ENCODE measurements at regions not wholly inside any gene's neighbourhood (a gene's known extent, or its start where the extent isn't known, plus 50 kb on each side); places are given as distances from the start of the nearest gene placed in this dataset.

- H4K20me1 ChIP-seq (ENCODE audit: insufficient read depth, low read length): no peaks in the 10 kb centered on the region
- H3K4me2 ChIP-seq (ENCODE audit: low read depth, low read length): no peak overlapping the region
- ChIA-PET POLR2A (no interaction called here), CTCF (ENCODE audit: low intra/inter-chr PET ratio, low total read pairs) (no interaction called here)
- ATAC-seq: no peak
- H2AFZ ChIP-seq (ENCODE audit: low read length): no peak overlapping the region
- H3K36me3 ChIP-seq (replicated peaks in 1 of 2; ENCODE audit: control insufficient read depth in 1 of 2, insufficient read depth in 2 of 2, low read length in 2 of 2): no peaks in the 10 kb centered on the region
- H3K4me3 ChIP-seq (replicated peaks in 1 of 3; ENCODE audit: insufficient read depth in 1 of 3, low read depth in 2 of 3, low read length in 3 of 3): no peak overlapping the region
- in situ Hi-C loops (cut with HindIII; ENCODE audit: extremely low pct_ligation_motif_present, low pct_unique_long_range_greater_than_20kb): no loop called here
- no peak overlapping the region for H3K27ac ChIP-seq (ENCODE audit: extremely low read length, insufficient read depth, low read length)
- DNase-seq (ENCODE audit: low spot score): no peak
- no peaks in the 10 kb centered on the region for H3K27me3 ChIP-seq (ENCODE audit: control insufficient read depth in 1 of 2, insufficient read depth in 2 of 2, low read length in 2 of 2)
- H3K9me3 ChIP-seq (ENCODE audit: low read length): peaks cover 58% of the 10 kb centered on the region; the same call in 1 of the 2 replicates
- intact Hi-C loops (cut with micrococcal nuclease; ENCODE audit: unreplicated experiment): no loop called here
- H3K4me1 ChIP-seq (ENCODE audit: insufficient read depth, low read length): no peaks in the 10 kb centered on the region
- TF ChIP-seq ZNF709 (CRISPR knock-in tag; IDR thresholded peaks at IDR 0.05): no peak
- no peak for TF ChIP-seq JARID2 (CRISPR knock-in tag; IDR thresholded peaks at IDR 0.05; ENCODE audit: insufficient replicate concordance)
- TF ChIP-seq PHF21A (CRISPR knock-in tag; IDR thresholded peaks at IDR 0.05): no peak
- TF ChIP-seq HNF4G (IDR thresholded peaks at IDR 0.05; ENCODE audit: borderline replicate concordance, low read depth, low read length): no peak
- no peak for TF ChIP-seq HNF4G (CRISPR knock-in tag; IDR thresholded peaks at IDR 0.05; ENCODE audit: borderline replicate concordance, low read depth)
- TF ChIP-seq PBX3 (CRISPR knock-in tag; IDR thresholded peaks at IDR 0.05; ENCODE audit: borderline replicate concordance): no peak
- no peak for TF ChIP-seq SATB2 (CRISPR knock-in tag; IDR thresholded peaks at IDR 0.05)
- no peak for TF ChIP-seq KDM1A (CRISPR knock-in tag; IDR thresholded peaks at IDR 0.05)
- no peak for TF ChIP-seq ZBTB20 (CRISPR knock-in tag; IDR thresholded peaks at IDR 0.05; ENCODE audit: borderline replicate concordance, low read depth)
- TF ChIP-seq, protein P1, sequence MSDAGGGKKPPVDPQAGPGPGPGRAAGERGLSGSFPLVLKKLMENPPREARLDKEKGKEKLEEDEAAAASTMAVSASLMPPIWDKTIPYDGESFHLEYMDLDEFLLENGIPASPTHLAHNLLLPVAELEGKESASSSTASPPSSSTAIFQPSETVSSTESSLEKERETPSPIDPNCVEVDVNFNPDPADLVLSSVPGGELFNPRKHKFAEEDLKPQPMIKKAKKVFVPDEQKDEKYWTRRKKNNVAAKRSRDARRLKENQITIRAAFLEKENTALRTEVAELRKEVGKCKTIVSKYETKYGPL (CRISPR knock-in tag; IDR thresholded peaks at IDR 0.05): no peak
- TF ChIP-seq ZNF747 (CRISPR knock-in tag; IDR thresholded peaks at IDR 0.05; ENCODE audit: borderline replicate concordance): no peak
- TF ChIP-seq, protein P2, sequence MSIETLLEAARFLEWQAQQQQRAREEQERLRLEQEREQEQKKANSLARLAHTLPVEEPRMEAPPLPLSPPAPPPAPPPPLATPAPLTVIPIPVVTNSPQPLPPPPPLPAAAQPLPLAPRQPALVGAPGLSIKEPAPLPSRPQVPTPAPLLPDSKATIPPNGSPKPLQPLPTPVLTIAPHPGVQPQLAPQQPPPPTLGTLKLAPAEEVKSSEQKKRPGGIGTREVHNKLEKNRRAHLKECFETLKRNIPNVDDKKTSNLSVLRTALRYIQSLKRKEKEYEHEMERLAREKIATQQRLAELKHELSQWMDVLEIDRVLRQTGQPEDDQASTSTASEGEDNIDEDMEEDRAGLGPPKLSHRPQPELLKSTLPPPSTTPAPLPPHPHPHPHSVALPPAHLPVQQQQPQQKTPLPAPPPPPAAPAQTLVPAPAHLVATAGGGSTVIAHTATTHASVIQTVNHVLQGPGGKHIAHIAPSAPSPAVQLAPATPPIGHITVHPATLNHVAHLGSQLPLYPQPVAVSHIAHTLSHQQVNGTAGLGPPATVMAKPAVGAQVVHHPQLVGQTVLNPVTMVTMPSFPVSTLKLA (IDR thresholded peaks at IDR 0.05): no peak
- TF ChIP-seq MYC (CRISPR knock-in tag; IDR thresholded peaks at IDR 0.05; ENCODE audit: borderline replicate concordance): no peak
- TF ChIP-seq GPN1 (CRISPR knock-in tag; IDR thresholded peaks at IDR 0.05; ENCODE audit: borderline replicate concordance): no peak
- TF ChIP-seq CBFB (CRISPR knock-in tag; IDR thresholded peaks at IDR 0.05): no peak
- TF ChIP-seq RARA (CRISPR knock-in tag; IDR thresholded peaks at IDR 0.05): no peak
- TF ChIP-seq ZNF839 (CRISPR knock-in tag; IDR thresholded peaks at IDR 0.05; ENCODE audit: borderline replicate concordance): no peak
- TF ChIP-seq ZNF761 (CRISPR knock-in tag; conservative IDR thresholded peaks at IDR 0.05): no peak
- no peak for TF ChIP-seq ZBTB8A (CRISPR knock-in tag; IDR thresholded peaks at IDR 0.05; ENCODE audit: borderline replicate concordance, low read depth)
- no peak for TF ChIP-seq ZNF800 (CRISPR knock-in tag; IDR thresholded peaks at IDR 0.05)
- FAIRE-seq: no peak
- H3K9ac ChIP-seq (ENCODE audit: insufficient read depth, low read depth, low read length): no peak overlapping the region
- H3K79me2 ChIP-seq (ENCODE audit: insufficient read depth, low read length): no peaks in the 10 kb centered on the region
- WGBS (ENCODE audit: low lambda C conversion rate): 6% methylated on average over 3 of the region's 4 CpGs
- BruUV-seq (replicated peaks): no TSS peak
Observed at GRCh38 chrX:146208821-146209220, 391.2 kb downstream of the SLITRK2 start.
